Skin epidermis (tissue), 12 donors: ENCODE measurements at regions not wholly inside any gene's neighbourhood (a gene's known extent, or its start where the extent isn't known, plus 50 kb on each side); places are given as distances from the start of the nearest gene placed in this dataset.

Source experiments
- H3K27ac ChIP-seq, 21 experiments: fragments of 200-600 bp; sonication (generic) in 11 of 21; one replicate each; pipeline ENCODE4 v1.5.0; 2020; ENCODE audit warnings: mild to moderate bottlenecking in 3 of 21, inconsistent platforms in 2 of 21, moderate library complexity in 2 of 21
- H3K4me3 ChIP-seq, 7 experiments: fragments of 200-600 bp; sonication (generic) in 2 of 7; one replicate each; pipeline ENCODE4 v1.5.0; 2020; ENCODE audit warnings: inconsistent platforms in 2 of 7, mild to moderate bottlenecking in 2 of 7, moderate library complexity in 1 of 7

DNA sequence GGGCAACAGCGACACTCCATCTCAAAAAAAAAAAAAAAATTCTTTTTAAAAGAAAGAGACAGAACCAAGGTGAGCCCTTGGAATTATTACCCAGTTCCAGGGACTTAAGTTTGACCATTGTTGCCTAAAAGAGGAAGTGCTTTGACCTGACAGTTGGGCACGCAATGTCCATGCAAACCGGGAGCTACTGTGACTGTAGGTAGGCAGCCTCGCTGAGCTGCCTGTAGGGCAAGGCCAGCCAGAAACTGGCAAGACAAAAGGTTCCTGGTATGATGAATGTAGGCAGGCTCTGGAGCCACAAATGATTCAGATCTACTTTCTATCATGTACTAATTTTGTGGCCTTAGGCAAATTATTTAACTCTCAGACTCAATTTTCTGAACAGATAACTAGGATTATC lies 334.8 kb upstream of the ZNF462 start:
- Histone ChIP-seq H3K27ac (no peak overlapping the region), H3K4me3 (no peak overlapping the region)

DNA sequence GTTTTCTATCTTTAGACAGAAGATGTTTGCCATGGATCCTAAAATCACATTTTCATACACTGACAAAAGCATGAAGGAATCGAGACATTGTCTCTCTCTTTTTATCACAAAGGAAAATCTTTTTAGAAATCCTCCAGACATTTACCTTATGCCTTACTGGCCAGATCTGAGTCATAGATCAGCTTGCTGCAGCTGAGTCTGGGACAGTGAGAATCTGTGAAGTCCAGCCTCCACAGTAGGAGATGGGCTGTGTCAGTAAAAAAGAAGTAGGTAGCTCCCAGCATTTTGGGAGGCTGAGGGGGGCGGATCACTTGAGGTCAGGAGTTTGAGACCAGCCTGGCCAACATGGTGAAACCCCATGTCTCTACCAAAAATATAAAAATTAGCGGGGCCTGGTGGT lies 333.4 kb upstream of the ZNF462 start:
- H3K27ac ChIP-seq, result no peak overlapping the region
- H3K4me3 ChIP-seq, result no peak overlapping the region

DNA sequence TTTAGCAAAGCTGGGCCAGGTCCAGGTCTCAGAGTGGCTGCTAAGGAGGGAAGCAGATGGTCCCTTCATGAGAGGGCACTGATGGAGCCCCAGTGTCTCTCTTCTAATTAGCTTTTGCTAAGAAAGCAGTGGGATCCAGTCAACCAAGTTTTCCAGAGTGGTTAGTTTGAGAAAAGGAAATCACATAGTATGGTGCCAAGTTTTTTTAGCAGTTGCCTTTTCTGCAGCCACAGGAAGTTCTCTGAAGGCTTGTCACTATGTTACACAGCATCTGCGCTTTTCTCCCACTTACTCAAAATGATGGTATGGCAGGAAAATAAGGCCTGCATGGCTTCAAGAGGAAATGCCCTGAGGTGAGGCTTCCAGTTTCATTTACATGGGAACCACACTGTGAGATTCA lies 331.5 kb upstream of the ZNF462 start:
- no peak overlapping the region for H3K4me3 ChIP-seq
- H3K27ac ChIP-seq, result no peak overlapping the region

DNA sequence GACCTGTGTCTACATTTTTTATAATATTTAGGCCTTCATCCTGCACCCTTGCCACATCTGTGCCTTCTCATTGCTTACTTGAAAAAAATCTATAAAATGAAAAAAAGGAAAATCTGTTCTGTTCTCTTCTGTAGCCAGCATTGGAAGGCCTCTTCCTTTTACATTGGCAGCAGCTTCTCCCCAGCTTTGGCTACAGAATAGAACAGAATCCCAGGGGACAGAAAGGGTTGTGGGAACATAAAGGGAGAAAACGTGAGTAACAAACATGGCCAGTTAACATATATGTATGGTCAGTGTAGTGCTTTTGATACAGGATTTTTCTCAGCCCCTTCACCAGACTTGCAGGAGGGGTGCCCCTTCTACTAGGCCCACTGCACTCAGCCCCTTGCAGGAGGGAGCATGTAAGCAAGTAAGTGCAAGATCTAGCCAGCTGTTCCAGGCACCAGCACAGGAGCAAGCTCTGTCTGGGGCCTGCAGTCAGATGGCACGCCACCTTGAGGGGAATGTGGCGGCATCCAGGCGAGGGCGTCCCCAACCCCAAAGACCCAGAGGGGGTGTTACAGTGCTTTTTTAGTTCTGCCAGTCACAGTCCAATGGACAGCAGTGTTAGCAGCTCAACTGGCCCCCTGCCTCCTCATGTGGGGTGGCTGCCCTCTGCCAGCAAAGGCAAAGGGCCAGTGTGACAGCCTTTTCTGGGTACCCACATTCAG lies 330.5 kb upstream of the ZNF462 start:
- H3K4me3 ChIP-seq, result no peak overlapping the region
- no peak overlapping the region for H3K27ac ChIP-seq

DNA sequence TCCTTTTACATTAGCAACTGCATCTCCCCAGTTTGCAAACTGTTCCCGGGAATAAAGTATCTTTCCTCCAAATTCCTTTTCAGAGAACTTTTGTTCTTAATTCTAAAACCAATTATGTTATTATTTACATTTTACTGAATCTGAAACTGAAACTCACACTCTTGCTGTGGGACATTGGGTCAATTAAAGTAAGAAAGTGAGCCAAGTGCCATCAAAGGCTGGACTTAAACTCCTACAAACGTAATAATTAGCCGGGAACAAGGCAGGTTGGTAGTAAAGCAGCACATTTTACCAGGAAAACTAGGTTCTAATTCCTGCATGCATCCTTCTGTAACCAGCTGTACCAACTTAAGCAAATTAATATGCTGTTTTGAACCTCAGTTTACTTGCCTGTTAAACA lies 328.2 kb upstream of the ZNF462 start:
- H3K27ac ChIP-seq, result no peak overlapping the region
- no peak overlapping the region for H3K4me3 ChIP-seq

DNA sequence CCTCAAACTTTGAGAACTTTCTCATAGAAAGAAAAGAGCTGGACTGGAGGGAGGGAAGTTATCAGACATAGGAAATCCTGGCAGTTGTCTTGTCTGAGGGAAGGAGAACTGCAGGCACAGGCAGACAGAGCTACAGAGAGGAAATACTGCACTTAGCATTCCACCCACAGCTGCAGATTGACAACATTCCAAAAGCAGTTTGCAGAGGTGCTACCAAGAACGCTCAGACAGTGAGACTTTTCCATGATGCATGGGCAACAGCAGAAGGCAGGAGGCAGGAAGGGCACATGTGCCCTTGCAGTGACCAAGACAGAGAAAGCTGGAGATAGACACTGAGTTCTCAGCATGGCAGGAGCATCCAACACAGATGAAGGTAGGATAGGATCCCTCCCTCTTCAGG lies 327.5 kb upstream of the ZNF462 start:
- Histone ChIP-seq H3K27ac (no peak overlapping the region), H3K4me3 (no peak overlapping the region)

DNA sequence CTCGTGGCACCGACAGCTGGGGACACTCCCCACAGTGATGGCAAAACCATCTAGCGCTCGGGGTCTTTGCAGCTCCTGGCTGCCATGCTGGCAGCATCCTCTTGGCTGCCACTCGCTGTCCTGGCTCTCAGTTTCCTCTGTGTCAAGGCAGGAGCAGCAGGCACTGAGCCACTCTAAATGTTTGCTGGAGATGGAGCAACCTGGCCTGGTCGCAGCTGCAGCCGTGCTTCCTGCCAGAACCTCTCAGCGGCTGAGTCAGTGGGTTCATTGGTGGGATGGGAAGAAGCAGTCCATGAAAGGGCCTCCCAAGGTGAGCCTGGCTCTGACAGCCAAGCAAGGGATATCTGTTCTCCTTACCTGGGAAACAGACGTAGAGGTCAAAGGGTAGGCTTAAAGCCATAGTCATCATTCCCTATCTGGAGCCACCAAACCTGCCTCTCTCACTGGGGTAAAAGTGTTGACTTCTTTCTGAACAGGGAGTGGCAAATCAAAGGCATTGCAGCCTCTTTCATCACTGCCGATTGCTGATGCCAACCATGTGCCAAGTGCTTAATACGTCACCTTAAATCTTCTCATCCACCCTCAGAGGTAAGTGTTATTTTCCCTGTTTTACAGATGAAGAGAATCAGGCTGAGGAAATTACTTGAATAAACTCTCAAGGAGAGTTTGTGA lies 304.8 kb upstream of the ZNF462 start:
- no peak overlapping the region for H3K27ac ChIP-seq
- H3K4me3 ChIP-seq, result no peak overlapping the region

DNA sequence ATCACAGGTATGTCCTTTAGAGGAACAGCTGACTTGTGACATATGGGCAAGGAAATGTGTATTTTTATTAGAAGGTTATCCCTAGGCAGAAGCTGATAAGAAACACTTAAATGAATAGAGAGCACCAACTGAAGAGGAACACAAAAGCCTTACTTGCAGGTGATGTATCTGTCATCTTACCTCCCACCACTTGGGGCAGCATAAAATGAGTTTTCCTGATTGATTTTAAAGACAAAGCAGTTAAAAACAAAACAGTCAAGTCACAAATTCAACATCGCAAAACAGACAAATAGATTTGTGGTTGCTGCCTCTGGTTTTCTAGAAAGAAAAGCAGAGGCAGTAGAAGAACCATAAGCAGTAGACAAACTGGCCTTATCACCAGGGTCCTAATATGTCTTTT lies 302.4 kb upstream of the ZNF462 start:
- Histone ChIP-seq H3K4me3 (no peak overlapping the region), H3K27ac (no peak overlapping the region)

DNA sequence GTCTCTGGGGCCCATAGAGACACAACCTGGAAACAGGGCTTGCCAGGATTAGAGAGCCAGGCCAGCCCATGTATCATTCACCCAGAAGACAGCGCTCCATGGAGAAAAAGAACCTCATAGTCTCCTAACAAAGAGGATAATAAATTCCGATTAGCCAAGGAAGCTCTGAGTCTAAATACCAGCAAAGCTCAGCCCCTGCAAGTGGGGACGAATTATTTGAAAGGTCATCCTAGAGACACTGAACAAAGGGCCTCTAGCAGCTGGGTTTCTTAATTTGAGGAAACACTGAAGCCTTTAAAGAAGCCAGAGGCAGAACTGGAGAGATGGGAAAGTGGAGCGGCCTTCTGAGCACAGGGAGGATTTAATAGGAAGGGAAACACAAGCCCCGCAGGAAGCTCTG lies 287.1 kb upstream of the ZNF462 start:
- H3K27ac ChIP-seq, result no peak overlapping the region

DNA sequence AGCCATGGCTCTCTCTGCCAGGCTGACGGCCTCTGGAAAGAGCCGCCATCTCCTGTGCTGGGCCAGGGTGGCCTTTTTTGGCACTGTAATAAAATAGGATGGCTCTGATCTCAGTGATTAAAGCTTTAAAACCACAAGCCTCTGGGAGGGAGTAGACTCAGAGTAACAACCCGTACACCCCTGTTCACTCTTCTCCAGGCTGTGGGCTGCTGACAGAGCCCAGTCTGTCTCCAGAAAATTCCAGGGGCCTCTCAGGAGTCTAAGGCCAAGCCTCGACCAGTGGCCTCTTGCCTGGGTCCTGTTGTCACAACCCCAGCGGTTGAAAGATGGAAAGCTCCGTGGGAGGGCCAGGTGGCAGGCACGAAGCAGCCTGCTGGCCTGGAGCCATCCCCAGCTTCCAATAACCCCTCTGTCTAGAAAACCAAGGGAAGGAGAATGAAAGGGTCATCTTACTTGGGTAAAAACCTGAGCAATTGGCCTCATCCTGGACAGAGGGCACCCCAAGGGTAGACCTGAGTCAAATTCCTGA lies 286.7 kb upstream of the ZNF462 start:
- no peak overlapping the region for H3K27ac ChIP-seq

More for the DNA sequence above, 287.1 kb upstream of the ZNF462 start:
- no peak overlapping the region for H3K4me3 ChIP-seq

DNA sequence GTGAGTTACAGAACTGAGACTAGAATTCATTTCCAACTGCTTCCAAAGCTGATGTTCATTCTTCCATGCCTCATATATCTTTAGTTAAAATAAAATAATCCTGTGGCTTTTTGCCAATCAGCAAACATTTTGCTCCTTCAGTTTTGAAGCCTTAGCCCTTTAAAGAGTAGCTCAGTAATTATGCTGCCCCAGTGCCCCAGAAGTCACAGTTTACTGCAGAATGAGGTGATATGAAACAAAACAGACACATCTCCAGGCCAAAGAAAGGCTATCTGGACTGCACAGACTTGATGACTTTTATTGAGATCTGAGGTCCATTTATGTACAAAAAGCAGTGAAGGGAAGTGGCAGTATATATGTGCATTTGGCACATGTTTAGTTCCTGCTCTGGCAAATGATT lies 285.8 kb upstream of the ZNF462 start:
- H3K27ac ChIP-seq, result no peak overlapping the region

More for the DNA sequence above, 286.7 kb upstream of the ZNF462 start:
- no peak overlapping the region for H3K4me3 ChIP-seq

DNA sequence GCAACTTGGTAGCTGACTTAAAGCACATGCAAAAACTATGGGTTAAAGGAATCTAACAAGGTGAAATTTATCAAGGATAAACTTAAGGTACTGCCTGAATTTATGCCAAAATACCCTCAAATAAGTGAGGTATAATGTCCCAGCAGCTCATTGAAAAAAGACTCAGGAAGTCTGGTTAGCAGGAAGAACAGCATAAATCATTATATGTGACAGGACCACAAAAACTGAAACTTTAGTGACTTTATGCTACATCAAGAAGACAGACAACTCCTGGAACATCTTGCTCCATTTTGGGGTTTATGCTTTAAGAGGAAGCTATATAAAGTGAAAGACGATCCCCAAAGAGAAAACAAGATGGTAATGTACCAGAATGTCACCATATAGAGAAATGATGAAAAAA lies 282.4 kb upstream of the ZNF462 start:
- no peak overlapping the region for H3K27ac ChIP-seq
- no peak overlapping the region for H3K4me3 ChIP-seq

More for the DNA sequence above, 285.8 kb upstream of the ZNF462 start:
- H3K4me3 ChIP-seq, result no peak overlapping the region

DNA sequence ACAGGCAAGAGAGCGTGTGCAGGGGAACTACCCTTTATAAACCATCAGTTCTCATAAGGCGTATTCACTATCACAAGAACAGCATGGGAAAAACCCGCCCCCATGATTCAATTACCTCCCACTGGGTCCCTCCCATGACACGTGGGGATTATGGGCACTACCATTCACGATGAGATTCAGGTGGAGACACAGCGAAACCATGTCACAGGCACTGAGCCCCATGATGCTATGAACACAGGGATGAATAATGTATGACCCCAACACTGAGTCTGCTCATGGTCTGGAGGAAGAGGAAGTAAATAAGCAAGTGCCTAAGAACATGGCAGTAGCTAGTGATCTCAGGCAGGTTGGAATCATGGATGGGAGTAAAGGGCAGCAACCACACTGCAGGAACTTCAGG lies 281.0 kb upstream of the ZNF462 start:
- Histone ChIP-seq H3K27ac (no peak overlapping the region), H3K4me3 (no peak overlapping the region)

DNA sequence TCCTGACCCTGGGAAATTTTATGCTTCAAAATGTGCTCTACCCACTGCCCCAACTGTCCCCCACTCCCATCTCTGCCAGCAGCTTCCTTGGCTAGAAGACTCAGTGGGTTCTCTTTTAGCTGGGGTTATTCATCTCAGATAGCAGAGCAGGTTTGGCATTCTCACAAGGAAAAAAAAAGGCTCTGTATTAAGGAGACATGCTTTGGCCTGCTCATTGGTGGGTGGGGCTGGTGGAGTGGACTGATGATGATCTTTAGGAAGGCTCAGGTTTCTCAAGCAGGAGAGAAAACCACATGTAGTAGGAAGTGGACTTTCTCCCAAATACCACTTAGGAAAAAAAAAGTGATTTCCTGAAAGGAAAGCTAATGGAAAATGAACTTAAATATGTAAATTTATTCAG lies 279.2 kb upstream of the ZNF462 start:
- H3K4me3 ChIP-seq, result no peak overlapping the region
- H3K27ac ChIP-seq, result no peak overlapping the region

DNA sequence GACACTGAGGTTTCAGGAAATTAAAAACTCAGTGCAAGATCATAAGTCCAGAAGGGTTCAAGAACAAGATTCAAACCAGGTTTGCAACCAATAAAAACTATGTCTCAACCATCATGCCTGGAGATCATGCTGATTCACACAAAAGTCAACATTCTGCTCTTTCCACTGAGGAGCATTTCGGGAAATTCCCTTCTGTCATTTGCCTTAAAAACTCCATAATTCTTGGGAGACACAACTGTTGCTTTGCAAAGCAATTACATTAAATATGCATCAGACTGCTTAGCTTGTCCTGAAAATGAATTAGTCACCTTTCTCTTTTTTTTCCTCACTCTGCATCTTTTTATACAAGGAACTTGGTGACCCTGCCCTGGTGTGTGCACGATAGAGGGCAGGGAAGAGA lies 275.9 kb upstream of the ZNF462 start:
- H3K4me3 ChIP-seq, result no peak overlapping the region
- no peak overlapping the region for H3K27ac ChIP-seq

DNA sequence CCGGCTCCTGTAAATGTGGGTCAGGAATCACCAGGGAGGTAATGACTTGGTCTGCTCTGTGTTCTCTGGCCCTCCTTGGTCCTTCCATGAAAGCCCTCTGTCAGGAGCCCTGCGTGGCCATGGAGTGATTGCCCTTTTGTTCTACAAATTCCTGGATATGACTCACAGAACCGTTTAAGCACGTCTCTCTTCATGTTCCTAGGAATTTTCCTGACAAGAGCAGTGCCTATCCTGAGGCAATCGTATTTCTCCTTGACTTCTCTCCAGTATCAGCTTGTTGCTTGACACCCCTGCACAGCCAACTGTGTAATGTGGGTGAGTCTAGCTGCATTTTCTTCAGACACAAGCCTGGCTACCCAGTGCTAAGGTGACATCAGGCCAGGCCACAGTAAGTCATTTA lies 274.3 kb upstream of the ZNF462 start:
- Histone ChIP-seq H3K27ac (peak overlapping the region in 1 of 21 experiments; percentile 43), H3K4me3 (no peak overlapping the region)

DNA sequence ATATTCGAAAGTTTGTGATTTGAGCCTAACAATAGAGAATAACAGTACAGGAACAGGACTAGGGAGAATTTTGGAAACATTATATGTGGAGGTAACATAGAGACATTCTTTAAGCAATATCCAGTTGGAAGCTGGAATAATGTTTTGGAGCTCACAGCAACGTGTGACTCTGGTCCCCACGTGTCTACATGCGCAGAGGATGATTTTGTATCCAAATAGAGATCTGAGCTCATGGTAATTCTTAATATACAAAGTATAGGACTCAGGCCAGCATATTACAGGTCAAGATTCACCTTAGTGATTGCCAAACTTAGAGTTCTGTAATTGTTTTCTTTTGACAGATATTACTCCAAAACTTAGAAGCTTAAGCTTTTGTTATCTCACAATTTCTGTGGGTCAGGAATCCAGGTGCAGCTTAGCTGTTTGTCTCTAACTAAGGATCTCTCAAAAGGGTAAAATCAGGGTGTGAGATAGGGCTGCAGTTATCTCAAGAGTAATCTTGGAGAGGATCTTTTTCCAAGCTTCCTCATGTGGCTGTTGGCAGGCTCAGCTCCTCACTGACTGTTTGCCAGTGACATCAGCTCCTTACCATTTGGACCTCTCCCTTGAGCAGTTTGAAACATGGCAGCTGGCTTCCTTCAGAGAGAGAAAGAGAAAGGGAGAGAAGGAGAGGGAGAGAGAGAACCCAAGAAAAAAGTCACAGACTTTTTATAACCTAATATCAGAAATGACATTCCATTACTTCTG lies 272.0 kb upstream of the ZNF462 start:
- Histone ChIP-seq H3K4me3 (no peak overlapping the region), H3K27ac (no peak overlapping the region)

DNA sequence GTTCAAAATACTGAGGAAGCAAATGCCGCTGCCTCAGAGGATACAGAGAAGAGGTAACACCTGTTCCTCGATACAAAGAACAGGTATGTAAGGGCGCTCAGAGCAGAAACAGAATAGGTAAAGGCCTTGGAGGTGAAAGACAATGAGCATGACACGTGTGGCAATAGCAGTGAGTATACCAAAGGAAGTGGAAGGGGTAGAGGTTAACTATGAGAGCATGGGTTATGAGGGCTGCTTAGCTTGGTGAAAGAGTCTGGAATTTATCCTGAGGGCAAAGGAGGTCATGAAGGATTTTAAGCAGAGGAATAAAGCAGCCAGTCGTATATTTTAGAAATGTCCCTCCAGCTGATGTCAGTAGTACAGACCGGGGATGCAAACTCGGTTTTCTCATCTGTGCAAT lies 269.8 kb upstream of the ZNF462 start:
- Histone ChIP-seq H3K4me3 (no peak overlapping the region), H3K27ac (no peak overlapping the region)

DNA sequence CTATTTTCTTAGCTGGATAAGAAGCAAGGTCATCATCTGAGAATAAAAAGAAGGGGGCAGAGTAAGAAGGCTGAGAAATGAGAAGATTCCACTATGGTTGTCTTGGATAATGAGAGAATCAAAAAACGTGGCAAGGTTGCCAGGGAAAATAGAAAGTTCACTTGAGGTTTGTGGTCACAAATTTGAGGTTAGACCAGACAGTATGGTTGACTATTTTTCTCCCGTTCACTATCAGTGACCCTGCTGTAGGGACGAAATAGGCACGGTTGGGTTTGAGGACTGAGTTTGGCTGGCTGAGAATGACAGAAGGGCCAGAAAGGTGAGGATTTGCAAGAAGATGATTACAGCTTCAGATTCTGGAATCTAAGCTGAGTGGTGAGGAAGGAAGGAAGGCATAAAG lies 266.0 kb upstream of the ZNF462 start:
- Histone ChIP-seq H3K27ac (no peak overlapping the region), H3K4me3 (no peak overlapping the region)

DNA sequence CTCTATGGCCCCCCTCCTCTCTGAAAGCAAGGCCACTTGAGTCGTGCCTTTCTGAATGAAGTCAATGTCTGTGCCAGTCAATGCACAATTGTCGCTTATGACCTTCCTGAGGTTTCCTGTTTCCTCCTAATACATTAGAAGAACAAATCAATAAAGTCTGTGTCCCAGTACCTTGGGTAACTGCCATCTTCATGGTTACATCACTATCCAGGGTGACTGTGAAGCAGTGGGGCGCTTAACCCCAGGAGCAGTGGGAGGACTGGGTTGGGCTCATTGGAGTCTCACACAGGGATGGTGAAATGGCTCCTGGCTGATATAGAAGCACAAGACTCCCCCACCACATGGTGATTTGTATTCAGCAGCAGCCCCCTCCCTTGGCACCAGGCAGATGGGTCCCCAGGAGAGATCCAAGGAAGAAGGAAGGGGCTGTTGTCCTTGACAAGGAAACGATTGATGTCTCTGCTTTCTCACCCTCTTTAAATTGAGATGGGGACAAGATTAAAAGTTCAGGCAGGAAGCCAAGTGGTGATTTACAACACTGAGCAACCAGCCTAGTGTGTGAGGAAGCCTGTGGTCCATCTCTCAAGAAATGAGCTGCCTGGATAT lies 261.9 kb upstream of the ZNF462 start:
- Histone ChIP-seq H3K4me3 (no peak overlapping the region), H3K27ac (no peak overlapping the region)
